H4 (cell line): ENCODE measurements at regions not wholly inside any gene's neighbourhood (a gene's known extent, or its start where the extent isn't known, plus 50 kb on each side); places are given as distances from the start of the nearest gene placed in this dataset.

Experiments used
- DNase-seq: peaks from one replicate; pipeline ENCODE4 v3.0.0-alpha.2; 2015; ENCODE audit warnings: low spot score

DNA sequence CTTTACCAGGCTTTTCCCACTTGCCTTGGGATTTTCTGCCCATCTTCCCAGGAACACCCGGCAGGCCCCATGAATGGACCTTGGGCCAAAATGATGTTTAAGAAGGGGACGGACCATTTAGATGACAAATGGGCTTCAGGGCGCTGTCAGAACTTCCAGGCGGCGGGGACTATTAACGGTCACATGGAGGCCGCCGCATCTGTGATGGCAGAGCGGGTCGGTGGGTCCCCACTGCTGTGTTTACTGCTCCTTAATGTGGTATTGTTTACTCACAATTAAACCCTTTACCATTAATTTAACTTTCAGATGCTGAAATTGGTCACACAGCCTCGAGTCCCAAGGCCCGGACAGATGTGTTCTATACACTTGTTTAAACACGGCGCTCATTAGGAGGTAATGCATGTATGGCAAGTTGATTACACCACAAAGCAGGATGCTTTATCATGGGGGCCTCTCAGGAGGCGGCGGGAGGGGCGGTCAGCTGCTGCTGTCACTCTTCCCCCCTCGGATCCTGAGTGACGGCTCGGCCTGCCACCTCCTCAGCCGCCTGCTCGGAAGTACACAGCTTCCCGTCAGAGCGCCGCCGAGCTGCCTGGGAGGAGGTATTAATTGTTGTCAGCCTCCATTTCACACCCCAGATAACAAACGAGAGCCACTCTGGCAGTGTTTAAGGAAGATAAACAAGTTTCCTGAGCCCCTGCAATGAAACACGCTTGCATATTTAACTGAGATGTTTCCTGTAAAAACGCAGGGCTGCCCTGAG is 83.9 kb upstream of the IRX3 start:
- DNase-seq, result no peak

DNA sequence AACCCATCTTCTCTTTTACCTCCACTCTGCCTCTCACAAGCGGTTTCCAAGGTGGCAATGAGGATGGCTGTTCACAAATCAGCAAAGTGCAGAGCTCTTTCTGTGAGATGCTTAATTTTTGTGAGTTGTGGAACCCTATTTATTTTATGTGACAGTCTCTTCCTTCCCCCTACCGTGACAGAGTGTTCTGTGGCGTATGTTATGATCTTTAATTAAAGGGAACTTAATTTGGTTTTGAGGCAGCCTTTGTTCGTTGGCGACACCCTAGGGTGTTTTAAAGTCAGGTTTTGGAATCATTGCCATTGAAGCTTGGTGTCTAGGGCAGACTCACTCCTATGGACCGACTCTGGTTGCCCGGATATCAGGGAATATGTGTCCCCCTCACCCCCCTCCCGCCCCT is 83.3 kb upstream of the IRX3 start:
- DNase-seq, result no peak

DNA sequence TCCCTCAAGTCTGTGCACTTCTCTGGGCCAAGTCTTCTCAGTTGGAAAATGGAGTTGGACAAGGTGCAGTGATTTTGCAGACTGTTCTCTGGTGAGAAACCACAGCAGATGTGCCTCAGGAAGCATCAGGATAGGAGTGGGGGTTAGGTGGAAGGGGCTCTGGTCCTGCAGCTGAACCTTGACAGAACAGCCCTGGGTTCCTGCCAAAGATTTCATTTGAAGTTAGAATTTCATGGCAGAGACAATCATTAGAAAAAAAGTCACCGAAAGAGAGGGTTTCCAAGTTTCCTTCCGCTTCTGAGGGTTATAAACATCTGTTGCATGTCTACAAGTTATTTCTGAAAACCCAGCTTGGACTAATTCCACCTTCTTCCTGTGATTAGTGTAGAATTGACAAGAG is 80.4 kb upstream of the IRX3 start:
- DNase-seq, result no peak

DNA sequence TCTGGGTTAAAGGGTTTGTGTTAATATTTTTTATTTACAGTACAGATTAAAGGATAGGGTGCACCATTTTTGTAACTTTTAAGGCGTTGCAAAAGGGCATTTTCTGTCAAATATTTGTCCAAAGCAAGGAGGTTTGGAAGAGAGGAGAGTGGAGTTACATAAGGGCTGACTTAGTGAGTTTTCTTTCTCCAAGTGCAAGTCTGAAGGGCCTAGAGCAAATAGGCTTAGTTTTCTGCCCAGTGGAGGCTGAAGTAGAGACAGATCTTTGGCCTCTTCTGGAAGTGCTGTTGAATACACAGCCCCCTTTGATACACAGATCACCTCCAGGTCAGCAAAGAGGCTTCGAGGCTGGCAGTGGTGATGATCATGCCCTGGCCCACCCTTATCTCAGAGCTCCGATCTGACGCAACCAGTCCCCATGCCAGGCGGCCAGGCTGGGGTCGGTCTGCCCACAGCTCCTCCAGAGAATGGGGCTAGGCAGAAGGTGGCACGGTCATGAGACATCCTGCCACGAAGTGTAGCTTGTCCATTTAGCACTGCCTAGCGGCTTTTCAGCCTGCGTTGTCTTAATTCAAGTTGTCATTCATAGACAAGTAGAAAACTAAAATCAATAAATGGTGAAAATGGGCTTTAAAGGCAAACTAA is 79.5 kb upstream of the IRX3 start:
- no peak for DNase-seq

DNA sequence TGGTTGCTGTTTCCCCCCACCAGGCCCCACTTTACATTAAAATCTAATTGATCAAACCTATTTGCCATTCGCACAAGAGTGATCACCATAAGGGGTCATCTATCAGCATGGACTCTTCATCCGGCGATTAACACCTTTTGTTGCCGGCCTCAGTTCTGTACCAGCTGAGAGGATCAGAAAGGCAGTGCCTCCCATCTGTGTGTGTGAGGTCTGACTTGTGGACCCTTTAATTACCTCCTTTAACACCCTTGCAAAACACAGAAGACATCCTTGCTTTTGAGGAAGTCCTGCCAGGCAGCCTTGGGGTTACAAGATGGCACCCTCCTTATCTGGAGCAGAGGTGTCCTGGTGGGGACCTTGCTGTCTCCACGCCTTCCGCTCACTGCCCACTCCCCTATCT is 77.2 kb upstream of the IRX3 start:
- DNase-seq, result no peak

DNA sequence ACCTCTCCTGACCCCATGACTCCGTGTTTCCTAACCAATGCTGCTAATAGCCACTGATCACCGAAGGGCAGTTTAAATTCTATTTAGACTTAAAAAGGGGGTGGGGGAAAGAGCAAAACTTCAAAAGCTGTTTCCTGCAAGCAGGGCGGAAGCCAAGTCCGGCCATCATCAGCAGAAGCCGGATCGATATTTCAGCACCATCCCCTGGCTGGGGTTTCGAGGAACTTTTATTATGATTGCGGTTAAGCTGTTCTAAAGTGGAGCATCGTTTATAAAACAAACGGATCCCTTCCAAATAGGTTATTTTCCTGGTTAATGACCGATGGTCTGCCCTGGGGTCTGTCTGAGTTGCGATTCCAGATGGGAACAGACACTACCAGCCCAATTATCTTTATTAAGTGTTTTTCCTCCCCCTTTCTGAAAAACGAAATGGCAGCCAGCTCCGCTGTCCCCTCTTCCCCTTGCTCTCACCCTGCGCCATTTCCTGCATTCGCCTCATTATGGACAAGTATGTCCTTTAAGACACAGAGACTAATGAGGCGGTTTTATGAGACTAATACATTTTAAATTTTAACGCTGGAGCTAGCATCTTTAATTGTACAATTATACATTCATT is 76.1 kb upstream of the IRX3 start:
- DNase-seq, result no peak

DNA sequence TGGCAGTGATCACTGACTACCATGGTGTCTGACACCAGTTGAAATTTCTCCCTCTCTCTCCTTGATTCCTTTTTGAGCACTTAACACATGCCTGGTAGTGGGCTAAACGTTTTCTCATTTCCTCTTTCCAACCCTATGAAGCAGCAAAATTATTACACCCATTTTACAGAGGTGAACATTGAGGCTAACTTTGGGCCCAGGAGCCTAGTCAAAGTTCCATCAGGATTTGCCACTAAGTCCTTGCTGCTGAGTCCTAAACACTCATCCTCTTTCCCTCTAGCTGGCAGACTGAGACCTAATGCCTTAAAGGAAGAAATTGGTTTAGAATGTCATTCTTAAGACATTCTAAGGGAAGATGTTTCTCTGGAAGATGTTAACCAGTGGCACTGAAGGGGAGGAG is 74.7 kb upstream of the IRX3 start:
- no peak for DNase-seq

DNA sequence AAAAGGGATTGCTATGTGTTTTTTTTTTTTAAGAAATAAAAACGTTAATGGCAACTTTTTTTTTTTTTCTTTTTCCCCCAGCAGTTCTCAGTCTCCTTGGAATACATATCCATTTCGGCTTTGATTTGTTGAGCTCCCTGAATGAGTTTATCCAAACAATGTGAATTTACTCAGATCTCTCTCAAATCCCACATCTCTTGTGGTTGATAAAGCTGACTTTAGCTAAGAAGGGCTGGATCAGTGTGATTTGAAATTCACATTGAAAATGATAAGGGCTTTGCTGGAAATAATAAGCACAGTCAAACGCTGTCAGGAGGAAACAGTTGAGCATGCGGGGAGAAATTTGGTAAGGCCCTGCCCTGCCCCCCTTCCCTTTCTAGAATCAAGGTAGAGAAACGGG is 74.1 kb upstream of the IRX3 start:
- DNase-seq, result no peak

DNA sequence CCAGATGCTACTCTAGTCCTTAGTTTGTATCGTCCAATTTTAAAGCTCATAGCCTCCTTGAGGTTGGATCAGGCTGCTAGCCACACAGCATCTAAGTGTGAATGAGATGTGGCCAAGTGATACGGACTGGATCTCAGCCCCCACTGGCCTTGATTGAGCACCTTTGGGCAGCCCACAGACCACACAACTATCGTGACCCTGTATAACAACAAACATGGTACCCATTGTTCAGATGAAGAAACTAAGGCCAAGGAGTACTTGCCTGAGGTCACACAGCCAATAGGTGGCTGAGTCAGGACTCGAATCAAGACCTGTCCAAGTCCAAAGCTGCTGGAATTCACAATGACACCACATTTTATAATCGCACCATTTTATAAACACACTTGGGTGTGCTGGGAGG is 73.0 kb upstream of the IRX3 start:
- DNase-seq, result no peak

DNA sequence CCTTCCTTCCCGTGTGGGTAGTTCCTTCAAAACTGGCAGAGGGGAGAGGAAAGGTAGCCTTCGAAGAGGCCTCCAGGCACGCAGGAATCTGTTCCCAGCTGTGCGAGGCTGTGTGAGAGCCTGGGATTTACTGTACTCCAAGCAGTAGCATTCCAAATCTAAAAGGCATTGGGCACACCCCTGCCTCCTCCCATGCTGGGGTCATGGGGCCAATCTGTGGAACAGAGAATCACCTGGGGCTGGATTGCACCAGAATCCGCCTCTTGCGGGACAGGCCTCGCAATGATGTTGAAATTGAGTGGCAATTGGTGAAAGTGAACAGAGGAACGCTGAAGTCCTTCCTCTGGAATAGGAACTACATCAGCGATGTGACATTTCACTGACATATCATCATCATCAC is 72.5 kb upstream of the IRX3 start:
- no peak for DNase-seq

DNA sequence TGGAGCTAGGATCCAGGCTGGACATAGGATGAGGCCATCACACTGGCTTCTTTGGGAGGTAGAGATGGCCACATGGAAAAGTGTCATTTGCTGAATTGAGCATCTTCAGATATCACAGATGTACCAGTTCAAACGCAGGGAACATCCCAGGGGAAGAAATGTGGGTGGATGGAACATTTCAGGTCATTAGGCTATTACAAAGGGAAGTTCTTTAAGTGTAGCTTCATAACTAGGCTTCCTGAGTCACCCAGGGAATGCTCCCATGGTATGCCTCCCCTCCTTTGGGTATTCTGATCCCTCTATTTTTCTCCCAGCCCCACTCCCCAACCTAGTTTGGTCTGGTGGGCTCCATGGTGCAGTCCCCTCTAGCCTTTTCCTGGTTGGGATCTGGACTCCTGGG is 69.8 kb upstream of the IRX3 start:
- no peak for DNase-seq

DNA sequence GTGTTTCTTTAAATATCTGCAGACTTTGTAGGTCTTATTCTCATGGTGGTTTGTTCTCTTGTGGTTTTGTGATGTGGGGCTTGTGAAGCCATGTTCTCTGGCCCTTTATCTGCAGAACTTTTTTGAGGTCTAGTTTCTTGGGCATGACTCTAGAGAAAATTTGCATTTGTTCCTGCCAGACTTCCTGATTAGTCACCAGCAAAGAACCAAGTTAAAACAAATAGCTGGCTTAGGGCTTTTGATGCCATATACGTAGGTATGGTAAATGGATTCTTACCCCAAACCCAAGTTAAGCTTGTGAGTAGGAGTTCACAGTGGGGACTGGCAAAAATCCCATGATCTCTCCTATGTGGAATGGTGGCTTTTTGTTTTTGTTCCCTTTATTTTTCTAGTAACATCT is 68.7 kb upstream of the IRX3 start:
- peak; percentile 36 for DNase-seq

DNA sequence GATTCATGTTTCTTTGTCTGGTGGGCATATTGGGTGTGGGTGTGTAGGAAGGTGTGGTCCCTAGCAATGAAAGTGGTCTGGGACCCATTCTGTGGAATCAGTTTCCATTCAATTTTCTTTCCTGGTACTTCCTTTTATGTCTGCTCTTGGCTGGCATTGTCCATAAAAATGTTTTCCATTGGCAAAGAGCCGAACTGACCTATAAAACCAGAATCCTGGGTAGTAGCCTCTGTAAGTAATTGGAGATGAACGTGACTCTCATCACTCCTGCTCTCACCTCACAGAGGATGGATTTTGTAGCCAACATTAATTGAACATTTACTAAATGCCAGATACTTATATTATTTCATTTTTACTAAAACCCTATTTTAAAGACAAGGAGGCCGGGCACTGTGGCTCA is 66.5 kb upstream of the IRX3 start:
- DNase-seq, result no peak

DNA sequence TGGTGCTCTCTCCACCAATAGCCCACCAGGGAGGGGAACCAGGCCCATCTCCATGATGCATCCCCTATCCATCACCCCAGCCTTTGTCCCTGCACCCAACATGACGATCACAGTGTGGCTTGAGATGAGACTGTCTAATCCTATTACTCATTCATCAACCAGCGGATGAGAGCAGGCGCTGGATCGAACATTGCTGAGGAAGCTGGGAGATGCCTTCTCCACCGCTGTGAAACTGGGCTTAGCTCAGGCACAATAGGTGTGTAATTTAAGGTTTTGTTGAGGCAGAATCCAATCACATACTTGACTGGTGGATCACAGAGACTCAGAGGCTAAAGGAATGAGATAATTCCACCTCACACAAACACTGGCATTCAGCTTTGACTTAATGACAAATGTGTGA is 64.6 kb upstream of the IRX3 start:
- no peak for DNase-seq

DNA sequence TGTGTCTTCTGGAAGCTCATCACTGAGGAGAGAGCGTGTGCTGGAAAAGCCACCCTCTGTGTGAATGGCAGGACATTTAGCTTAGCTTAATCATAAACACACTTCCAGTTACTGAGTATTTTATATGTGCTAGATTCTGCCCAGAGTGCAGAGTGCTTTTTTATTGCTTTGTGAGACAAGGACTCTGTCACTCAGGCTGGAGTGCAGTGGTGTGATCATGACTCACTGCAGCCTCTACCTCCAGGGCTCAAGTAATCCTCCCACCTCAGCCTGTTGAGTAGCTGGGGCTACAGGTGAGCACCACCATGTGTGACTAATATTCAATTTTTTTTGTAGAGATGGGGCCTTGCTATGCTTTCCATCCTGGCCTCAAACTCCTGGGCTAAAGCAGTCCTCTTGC is 61.4 kb upstream of the IRX3 start:
- no peak for DNase-seq

DNA sequence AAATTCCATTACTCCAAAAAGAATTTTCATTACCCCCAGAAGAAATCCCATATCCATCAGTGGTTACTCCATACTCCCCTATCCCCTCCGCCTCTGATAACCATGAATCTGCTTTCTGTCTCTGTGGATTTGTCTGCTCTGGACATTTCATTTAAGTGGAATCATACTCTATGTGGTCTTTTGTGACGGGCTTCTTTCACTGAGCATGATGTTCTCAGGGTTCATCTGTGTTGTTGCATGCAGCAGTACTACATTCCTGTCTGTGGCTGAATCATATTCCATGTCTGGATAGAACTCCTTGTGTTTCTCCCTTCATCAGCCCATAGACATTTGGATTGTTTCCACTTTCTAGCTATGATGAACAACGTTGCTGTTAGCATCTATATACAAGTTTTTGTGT is 59.5 kb upstream of the IRX3 start:
- DNase-seq, result no peak

DNA sequence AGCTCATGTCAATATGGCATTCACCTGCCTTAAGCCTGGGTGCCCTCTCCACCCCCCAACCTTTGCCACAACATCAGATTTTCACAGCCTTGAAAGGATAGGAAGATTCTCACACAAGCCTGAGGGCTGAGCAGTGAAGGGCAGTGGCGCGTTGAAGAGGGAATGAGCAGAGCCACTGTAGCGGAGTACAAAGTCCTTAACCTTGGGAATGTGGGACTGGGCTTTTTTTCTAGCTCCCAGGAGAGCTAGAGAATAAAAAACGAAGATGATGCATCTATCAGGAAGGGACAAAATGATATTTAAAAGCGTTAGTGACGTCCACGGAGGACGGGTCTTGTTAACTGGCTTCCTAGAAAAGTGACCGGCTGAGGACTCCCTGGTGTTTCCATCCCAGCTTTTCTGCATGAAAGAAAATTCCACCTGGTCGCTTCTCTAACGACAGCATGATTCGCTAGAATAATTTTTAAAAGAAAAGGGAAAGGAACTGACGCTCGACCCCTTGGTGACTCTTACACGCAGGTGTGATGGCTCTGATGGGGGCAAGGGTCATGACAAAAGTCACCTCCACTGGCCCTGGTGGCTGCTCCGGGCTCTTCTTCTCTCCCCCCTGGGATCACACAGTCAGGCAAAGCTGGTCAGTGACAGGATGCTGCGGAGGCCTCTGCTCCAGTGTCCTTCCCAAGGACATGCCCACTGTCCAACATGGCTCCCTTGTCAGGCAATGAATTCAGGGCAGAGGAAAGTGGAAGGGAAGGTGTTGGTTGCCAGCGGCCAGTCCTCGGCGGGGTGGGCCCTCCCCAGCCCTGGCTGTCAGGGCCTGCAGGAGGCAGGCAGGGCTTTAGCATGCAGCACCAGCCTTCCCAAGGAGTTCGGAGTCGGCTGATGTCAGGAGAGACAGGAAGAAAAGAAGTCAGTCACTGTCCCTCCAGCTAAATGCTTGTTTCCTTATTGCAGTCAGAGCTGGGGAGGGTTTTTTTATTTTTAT is 58.4 kb upstream of the IRX3 start:
- DNase-seq, result no peak

DNA sequence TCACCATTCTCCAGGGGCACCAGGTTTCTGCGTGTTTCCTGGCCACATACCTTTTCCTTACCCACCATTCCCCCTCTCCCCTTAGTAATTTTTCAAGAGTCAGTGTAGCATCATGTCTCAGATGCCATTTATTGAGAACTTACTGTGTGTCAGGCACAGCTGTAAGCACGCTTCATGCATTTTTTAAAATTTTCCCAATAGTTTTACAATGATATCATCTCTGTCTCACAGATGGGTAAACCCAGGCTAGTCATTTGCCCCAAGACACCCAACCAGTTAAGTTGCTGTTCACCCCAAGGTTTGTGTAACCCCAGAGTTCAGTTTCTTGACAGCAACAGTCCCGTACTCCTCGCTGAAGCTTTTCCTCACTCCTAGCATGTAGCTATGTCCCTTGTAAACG is 56.4 kb upstream of the IRX3 start:
- DNase-seq, result no peak

DNA sequence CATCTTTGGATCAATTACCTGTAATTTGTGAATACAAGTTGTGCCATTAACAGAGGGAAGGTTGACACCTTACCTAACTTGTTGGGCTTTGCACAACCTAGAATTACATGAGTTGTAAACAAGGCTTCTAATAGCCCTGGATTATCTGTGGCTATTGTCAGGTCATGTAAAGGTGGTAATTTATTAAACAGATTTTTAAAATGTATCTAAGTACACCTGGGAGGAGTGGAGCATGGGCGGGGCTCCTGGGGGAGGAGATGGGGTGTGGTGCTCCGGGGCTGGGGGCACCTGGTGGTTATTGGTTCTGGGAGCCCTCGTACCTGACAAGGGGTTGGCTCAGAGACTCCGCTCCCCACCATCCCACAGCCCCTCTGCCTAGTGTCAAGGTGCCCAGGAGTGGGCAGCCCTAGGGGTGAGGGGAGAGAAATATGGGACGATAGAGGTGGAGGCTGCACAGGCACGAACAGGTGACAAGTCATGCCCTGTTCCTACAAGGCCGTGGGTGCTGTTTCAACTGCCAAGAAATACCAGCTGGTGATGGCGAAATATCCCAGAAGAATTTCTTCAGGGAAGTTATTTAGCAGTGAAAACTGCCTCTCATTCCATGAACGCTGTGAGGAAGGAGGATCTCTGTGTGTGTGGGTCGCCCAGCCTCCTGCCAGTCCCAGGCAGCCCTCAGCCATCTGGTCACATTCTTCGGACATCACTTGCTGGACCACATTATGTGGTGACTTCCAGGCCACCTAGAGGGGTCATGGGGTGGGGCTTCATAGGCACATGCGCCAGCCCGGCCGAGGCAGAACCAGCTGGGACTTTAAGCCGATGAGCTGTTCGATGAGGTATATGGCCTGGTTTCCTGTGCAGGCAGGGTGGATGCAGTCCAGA is 55.5 kb upstream of the IRX3 start:
- peak; percentile 18 for DNase-seq

DNA sequence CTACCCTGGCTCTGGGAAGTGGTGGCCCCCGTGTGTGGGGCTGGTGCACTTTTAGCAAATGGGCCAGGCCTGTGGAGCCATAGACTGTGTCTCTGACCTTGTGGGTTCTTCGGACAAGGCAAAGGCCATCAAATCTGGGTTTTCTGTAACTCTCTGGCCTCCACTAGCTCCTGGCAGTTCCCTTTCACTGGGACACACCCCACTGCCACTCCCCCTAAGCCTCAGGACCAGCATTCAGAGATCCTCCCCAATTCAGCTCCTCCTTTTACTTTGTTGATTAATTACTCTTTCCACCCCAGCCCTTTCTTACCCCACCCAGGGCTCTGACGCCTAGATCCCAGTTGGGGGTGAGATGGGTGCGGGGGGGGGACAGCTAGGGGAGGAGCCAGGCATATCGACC is 53.9 kb upstream of the IRX3 start:
- DNase-seq, result no peak

DNA sequence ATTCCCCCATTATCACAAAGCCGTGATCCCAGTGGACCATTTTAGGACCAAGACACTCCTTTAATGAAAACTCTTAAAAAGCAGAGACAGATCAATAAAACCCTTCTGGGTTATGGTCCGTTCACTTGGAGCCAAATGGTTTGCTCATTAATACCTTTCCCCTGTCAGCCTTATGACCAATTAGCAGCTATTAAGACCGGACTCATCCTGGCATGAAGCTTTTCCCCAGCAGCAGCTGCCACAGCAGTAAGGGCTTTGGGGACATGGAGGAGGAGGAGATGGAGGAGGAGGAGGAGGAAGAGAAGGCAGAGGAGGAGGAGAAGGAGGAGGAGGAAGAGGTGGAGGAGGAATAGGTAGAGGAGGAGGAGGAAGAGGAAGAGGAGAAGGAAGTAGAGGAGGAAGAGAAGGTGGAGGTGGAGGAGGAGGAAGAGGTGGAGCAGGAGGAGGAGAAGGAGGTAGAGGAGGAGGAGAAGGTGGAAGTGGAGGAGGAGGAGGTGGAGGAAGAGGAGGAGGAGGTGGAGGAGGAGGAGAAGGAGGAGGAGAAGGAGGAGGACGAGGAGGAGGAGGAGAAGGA is 50.1 kb upstream of the IRX3 start:
- DNase-seq, result no peak
